ENCODE measurements at regions not wholly inside any gene's neighbourhood (a gene's known extent, or its start where the extent isn't known, plus 50 kb on each side); places are given as distances from the start of the nearest gene placed in this dataset.

DNA sequence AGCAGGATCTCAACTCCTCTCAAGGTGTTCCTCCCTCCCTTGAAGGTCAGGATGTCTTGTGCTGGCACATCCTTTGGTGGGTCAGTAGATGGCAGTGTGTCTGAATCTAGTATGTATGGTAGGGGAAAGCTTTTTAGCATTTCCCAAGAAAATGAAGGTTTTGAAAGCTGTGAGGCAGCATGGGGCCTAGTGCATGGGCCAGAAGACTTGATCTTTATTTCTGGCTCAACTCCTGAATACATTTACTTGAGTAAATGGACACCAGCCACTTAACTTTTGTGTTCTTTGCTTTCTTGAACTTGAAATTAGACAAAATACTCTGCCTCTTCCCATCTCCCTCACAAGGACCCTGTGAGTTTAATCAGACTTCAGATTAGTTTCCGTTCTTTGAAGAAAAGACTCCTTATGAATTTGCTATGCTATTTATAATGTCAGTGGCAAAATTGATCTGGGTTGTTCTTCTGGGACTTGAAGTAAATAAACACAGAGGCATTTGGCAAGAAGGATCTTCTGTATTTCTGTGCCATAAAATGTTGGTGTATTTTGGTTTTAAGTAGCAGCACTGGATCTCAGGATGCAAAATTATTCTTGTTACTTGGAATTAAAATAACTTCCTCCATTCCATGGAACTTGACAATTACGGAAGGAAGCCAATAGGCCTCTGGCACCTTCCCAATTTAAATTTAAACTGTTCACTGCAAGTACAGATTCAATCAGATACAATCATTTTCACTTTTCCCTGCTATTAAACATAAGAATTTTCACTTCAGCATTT lies 288.8 kb downstream of the CASP12 start:
- TF ChIP-seq, protein P1, sequence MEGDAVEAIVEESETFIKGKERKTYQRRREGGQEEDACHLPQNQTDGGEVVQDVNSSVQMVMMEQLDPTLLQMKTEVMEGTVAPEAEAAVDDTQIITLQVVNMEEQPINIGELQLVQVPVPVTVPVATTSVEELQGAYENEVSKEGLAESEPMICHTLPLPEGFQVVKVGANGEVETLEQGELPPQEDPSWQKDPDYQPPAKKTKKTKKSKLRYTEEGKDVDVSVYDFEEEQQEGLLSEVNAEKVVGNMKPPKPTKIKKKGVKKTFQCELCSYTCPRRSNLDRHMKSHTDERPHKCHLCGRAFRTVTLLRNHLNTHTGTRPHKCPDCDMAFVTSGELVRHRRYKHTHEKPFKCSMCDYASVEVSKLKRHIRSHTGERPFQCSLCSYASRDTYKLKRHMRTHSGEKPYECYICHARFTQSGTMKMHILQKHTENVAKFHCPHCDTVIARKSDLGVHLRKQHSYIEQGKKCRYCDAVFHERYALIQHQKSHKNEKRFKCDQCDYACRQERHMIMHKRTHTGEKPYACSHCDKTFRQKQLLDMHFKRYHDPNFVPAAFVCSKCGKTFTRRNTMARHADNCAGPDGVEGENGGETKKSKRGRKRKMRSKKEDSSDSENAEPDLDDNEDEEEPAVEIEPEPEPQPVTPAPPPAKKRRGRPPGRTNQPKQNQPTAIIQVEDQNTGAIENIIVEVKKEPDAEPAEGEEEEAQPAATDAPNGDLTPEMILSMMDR (IDR thresholded peaks at IDR 0.05; ENCODE audit: unreplicated experiment) = peak; percentile 56
- Mint-ChIP-seq H3K27me3 (ENCODE audit: unreplicated experiment) (no peaks in the 10 kb centered on the region), H3K4me1 (ENCODE audit: unreplicated experiment) (no peaks in the 10 kb centered on the region), H3K36me3 (ENCODE audit: low read depth, unreplicated experiment) (no peaks in the 10 kb centered on the region), H3K27ac (ENCODE audit: unreplicated experiment) (no peak overlapping the region), H3K9me3 (ENCODE audit: unreplicated experiment) (no peaks in the 10 kb centered on the region), H3K4me3 (ENCODE audit: unreplicated experiment) (no peak overlapping the region)
- peak; percentile 37 for DNase-seq (ENCODE audit: low spot score)

GRCh38 chr11:104602643-104603042 lies 295.6 kb downstream of the CASP12 start:
- Mint-ChIP-seq H3K27me3 (ENCODE audit: unreplicated experiment) (no peaks in the 10 kb centered on the region), H3K4me1 (ENCODE audit: unreplicated experiment) (no peaks in the 10 kb centered on the region), H3K36me3 (ENCODE audit: low read depth, unreplicated experiment) (no peaks in the 10 kb centered on the region), H3K4me3 (ENCODE audit: unreplicated experiment) (no peak overlapping the region), H3K9me3 (ENCODE audit: unreplicated experiment) (no peaks in the 10 kb centered on the region), H3K27ac (ENCODE audit: unreplicated experiment) (no peak overlapping the region)
- TF ChIP-seq, protein P1 (IDR thresholded peaks at IDR 0.05; ENCODE audit: unreplicated experiment) = no peak
- no peak for DNase-seq (ENCODE audit: low spot score)

- no peak overlapping the region for H3K27ac Mint-ChIP-seq (ENCODE audit: unreplicated experiment)
- H3K9me3 Mint-ChIP-seq (ENCODE audit: unreplicated experiment) = no peaks in the 10 kb centered on the region
- TF ChIP-seq, protein P1 (IDR thresholded peaks at IDR 0.05; ENCODE audit: unreplicated experiment) = no peak
- no peaks in the 10 kb centered on the region for H3K27me3 Mint-ChIP-seq (ENCODE audit: unreplicated experiment)
- no peak overlapping the region for H3K4me3 Mint-ChIP-seq (ENCODE audit: unreplicated experiment)
- H3K4me1 Mint-ChIP-seq (ENCODE audit: unreplicated experiment) = no peaks in the 10 kb centered on the region
- no peaks in the 10 kb centered on the region for H3K36me3 Mint-ChIP-seq (ENCODE audit: low read depth, unreplicated experiment)
- no peak for DNase-seq (ENCODE audit: low spot score)
Observed at GRCh38 chr11:104594228-104594958, 303.9 kb downstream of the CASP12 start.

DNA sequence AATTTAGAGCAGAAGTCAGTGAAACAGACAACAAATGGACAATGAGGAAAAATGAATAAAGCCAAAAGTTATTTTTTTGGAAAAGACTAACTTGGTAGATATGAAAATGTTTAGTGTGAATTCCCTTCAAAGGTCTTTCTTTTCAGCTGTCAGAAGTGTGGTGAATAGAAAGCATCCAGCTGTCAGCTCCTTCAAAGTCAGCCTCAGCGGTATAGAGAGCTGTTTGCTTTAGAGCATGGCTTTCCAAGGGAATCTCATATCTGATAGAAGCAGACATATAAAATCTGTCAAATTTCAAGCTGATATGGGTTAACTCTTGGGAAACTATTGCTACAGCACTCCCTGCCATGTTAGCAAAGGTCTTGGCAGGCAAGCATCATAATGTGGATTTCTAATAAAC lies 309.3 kb downstream of the CASP12 start:
- DNase-seq (ENCODE audit: low spot score) = no peak
- Mint-ChIP-seq H3K27me3 (ENCODE audit: unreplicated experiment) (no peaks in the 10 kb centered on the region), H3K9me3 (ENCODE audit: unreplicated experiment) (no peaks in the 10 kb centered on the region), H3K4me1 (ENCODE audit: unreplicated experiment) (no peaks in the 10 kb centered on the region), H3K27ac (ENCODE audit: unreplicated experiment) (no peak overlapping the region), H3K36me3 (ENCODE audit: low read depth, unreplicated experiment) (no peaks in the 10 kb centered on the region), H3K4me3 (ENCODE audit: unreplicated experiment) (no peak overlapping the region)
- TF ChIP-seq, protein P1 (IDR thresholded peaks at IDR 0.05; ENCODE audit: unreplicated experiment) = no peak

DNA sequence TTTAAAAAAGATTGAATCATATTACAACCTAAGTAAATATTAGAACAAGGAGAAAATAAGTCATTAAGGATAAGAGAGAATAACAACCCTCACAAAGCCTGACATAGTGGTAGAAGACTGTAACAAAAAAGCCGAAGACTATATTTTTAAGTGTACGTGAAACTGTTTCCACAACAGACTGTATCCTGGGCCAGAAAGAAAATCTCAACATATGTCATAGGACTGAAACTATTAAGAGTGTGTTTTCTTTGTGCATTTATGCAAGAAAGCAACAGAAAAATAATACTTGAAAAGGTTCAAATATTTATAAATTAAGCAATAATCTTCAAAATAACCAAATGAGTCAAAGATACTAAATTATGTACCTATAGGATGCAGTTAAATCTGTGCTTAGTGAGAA lies 309.8 kb downstream of the CASP12 start:
- Mint-ChIP-seq H3K4me3 (ENCODE audit: unreplicated experiment) (no peak overlapping the region), H3K27ac (ENCODE audit: unreplicated experiment) (no peak overlapping the region), H3K9me3 (ENCODE audit: unreplicated experiment) (no peaks in the 10 kb centered on the region), H3K27me3 (ENCODE audit: unreplicated experiment) (no peaks in the 10 kb centered on the region), H3K4me1 (ENCODE audit: unreplicated experiment) (no peaks in the 10 kb centered on the region), H3K36me3 (ENCODE audit: low read depth, unreplicated experiment) (no peaks in the 10 kb centered on the region)
- TF ChIP-seq, protein P1 (IDR thresholded peaks at IDR 0.05; ENCODE audit: unreplicated experiment) = no peak
- no peak for DNase-seq (ENCODE audit: low spot score)
